ENCODE measurements at regions not wholly inside any gene's neighbourhood (a gene's known extent, or its start where the extent isn't known, plus 50 kb on each side); places are given as distances from the start of the nearest gene placed in this dataset.

- TF ChIP-seq ZNF384 (IDR thresholded peaks at IDR 0.05) (no peak), ELF4 (IDR thresholded peaks at IDR 0.05) (no peak), FOXM1 (IDR thresholded peaks at IDR 0.05; ENCODE audit: borderline replicate concordance) (no peak), HDGF (IDR thresholded peaks at IDR 0.05; ENCODE audit: borderline replicate concordance) (no peak), SP1 (IDR thresholded peaks at IDR 0.05) (no peak), SUZ12 (IDR thresholded peaks at IDR 0.05) (no peak), BHLHE40 (IDR thresholded peaks at IDR 0.05; ENCODE audit: borderline replicate concordance) (no peak), FOXK2 (IDR thresholded peaks at IDR 0.05) (no peak), L3MBTL2 (conservative IDR thresholded peaks at IDR 0.05) (no peak), TARDBP (IDR thresholded peaks at IDR 0.05) (no peak), FOXA1 (IDR thresholded peaks at IDR 0.05) (no peak)
These were observed 61.1 kb downstream of the KCNF1 start for GRCh38 chr2:10972683-10973433.

All from HEK293T (cell line).